LNCAP (cell line): ENCODE measurements at regions not wholly inside any gene's neighbourhood (a gene's known extent, or its start where the extent isn't known, plus 50 kb on each side); places are given as distances from the start of the nearest gene placed in this dataset.

Source experiments
- CTCF ChIP-seq: fragments of 450-650 bp; IDR thresholded peaks from 2 replicates; pipeline ENCODE4 v1.5.1; 2017; ENCODE audit warnings: mild to moderate bottlenecking

DNA sequence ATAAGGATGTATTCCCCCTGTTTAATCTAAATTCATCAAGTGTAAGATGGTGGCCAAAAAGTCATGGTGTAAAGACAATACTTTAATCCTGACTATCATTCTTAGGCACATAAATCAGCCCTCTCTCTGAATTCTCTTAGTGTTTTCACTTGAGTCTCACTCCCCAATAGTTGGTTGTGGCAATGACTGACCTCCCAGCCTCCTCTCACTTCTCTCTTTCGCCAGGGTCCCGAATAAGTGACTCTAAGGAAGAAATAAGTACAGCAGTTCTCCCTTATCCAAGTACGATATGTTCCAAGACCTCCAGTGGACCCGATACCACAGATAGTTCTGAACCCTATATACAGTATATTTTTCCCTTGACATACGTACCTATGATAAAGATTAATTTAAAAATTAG lies 335.3 kb downstream of the MAF start:
- no peak for TF ChIP-seq CTCF

GRCh38 chr16:79264237-79265109 lies 336.1 kb downstream of the MAF start:
- no peak for TF ChIP-seq CTCF

- no peak for TF ChIP-seq CTCF
These were observed 337.1 kb downstream of the MAF start for GRCh38 chr16:79263425-79263824.
